Choroid plexus epithelial cell (primary cell): ENCODE measurements at regions not wholly inside any gene's neighbourhood (a gene's known extent, or its start where the extent isn't known, plus 50 kb on each side); places are given as distances from the start of the nearest gene placed in this dataset.

Source experiments
- DNase-seq: peaks from one replicate; pipeline ENCODE4 v3.0.0-alpha.2; 2010; ENCODE audit warnings: low read depth
- H3K4me3 ChIP-seq: 2 replicates; pipeline ENCODE4 v1.5.1; 2011; ENCODE audit warnings: low read depth, mild to moderate bottlenecking, control low read depth, low read length, moderate library complexity
- CTCF ChIP-seq: conservative IDR thresholded peaks from 2 replicates; pipeline ENCODE4 v1.5.1; 2011; ENCODE audit warnings: low read depth, mild to moderate bottlenecking, control low read depth, inconsistent platforms, low read length, moderate library complexity

DNA sequence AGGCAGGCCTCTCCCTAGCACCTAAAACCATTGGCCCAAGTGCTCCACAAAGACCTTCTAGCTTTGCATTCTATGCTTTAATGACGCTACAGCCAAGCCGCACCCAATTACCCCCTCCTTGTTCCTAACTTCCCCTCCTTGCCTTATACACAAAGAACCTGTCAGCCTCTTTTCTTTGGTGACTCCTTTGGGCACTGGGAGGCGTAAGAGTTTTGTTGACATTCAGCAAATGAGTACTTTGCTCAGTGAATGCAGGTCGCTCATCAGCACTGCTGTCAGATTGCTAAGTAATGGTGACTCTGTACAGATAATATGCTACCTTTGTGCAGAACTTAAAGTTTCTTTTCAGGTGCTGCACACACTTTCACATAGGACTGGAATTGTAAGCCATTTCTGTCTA is 187.6 kb upstream of the FAM78B start:
- no peak for DNase-seq
- no peak for TF ChIP-seq CTCF
- H3K4me3 ChIP-seq = no peak overlapping the region

DNA sequence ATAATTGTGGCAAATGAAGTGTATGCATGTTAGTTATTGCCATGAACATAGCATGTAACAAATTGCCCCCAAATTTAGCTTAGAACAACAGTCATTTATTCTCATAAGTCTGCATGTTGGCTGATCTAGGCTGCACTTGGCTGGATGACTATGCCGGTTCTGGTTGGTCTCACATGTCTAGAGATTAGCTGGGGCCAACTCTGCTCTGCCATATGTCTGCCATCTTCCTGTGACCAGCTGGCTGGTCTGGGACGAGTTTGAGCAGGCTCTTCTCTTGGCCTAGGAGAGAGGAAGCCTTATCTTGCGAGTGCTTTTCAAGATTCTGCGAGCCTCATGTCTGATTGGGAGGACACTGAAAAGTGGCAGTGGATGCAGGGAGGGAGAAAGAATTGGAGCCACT is 198.3 kb upstream of the FAM78B start:
- DNase-seq = no peak
- no peak overlapping the region for H3K4me3 ChIP-seq
- no peak for TF ChIP-seq CTCF

DNA sequence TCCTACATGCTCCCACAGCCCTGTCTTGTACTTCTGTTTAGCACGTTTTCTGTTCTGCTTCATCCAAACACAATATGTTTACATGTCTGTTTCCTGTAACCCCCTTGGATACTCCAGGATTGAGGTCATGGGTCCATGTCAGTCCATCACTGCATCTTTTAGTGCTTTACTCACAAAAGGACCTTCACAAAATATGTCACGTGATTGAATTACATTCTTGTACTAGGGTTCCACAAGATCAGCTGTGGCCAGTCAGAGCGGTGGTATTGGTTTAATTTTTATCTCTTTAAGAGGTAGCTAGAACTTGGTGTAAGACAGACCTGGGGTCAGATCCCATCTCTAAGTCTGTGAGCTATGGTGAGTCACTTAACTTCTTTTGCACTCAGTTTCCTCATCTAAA is 201.2 kb upstream of the FAM78B start:
- no peak for TF ChIP-seq CTCF
- no peak overlapping the region for H3K4me3 ChIP-seq
- no peak for DNase-seq

GRCh38 chr1:166377896-166378295 is 211.1 kb upstream of the FAM78B start:
- no peak for TF ChIP-seq CTCF
- DNase-seq = no peak
- H3K4me3 ChIP-seq = no peak overlapping the region

DNA sequence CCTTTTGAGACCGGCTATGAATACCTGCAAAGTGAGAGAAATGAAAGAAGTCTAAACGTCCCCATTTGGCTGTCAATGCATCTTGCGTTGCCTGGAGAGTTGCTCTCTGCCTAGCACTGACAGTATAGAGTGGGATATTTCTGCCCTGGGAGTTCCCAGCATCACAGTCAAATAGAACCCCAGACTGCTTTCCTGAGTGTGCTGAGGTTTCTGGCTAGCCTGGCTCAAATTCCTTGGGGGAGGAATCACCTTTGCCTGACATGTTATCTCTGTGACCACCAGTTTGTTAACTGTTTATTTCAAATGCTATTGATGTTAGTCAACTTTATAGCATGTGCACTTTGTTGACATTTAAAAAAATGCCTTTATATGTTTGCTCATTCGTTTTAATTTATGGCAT is 212.0 kb upstream of the FAM78B start:
- TF ChIP-seq CTCF = no peak
- DNase-seq = no peak
- H3K4me3 ChIP-seq = no peak overlapping the region

DNA sequence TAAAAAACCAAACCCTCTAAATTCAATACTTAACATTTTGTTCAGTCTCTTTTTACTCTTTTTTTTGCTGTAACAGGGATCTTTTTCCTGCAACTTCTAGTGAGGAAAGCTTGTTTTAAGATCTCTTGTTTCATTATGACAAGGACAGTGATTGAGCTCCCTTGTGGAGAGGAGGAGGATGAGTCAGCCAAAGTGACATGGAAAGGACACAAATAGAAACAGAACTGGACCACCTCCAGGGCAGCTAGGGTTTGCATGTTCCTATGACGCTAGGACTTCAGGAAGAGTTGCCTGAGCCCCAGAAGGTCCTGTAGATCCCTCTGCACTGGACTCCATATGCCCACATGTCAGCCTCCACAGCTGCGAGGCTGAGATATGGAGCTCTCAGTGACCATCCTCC is 212.6 kb upstream of the FAM78B start:
- no peak overlapping the region for H3K4me3 ChIP-seq
- no peak for TF ChIP-seq CTCF
- DNase-seq = no peak

GRCh38 chr1:166383137-166383536 is 216.3 kb upstream of the FAM78B start:
- H3K4me3 ChIP-seq = no peak overlapping the region
- DNase-seq = no peak
- no peak for TF ChIP-seq CTCF
